ENCODE measurements at regions not wholly inside any gene's neighbourhood (a gene's known extent, or its start where the extent isn't known, plus 50 kb on each side); places are given as distances from the start of the nearest gene placed in this dataset.

DNA sequence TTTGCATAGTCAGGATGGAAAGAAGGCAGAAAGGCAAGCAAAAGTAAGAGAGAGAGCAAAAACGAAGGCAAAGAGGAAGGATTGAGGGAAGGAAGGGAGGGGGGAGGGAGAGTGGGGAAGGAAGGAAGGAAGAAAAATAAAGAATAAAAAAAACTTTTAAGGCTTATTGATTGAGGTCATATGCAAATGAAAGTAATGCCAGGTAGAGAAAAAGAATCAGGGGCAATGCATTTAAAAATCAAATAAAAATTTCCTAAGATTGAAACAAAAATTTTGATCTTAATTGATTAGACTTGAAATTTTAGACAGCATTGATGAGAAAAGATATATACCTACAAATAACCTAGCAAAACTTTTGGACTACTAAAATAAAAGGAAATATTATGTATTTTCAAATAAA, 153.9 kb upstream of the KIF2B start:
- 65 to 66% methylated on average over 1 of the region's 1 CpG for WGBS, 2 donors
- Histone ChIP-seq H3K4me3 (replicated peaks in 1 of 3) (no peak overlapping the region), H3K36me3 (no peaks in the 10 kb centered on the region), H3K27me3 (no peaks in the 10 kb centered on the region), H3K4me1 (no peaks in the 10 kb centered on the region), H3K9me3 (no peaks in the 10 kb centered on the region), H3K27ac (no peak overlapping the region)
- TF ChIP-seq POLR2A (IDR thresholded peaks at IDR 0.05) = no peak
- TF ChIP-seq, protein P1, sequence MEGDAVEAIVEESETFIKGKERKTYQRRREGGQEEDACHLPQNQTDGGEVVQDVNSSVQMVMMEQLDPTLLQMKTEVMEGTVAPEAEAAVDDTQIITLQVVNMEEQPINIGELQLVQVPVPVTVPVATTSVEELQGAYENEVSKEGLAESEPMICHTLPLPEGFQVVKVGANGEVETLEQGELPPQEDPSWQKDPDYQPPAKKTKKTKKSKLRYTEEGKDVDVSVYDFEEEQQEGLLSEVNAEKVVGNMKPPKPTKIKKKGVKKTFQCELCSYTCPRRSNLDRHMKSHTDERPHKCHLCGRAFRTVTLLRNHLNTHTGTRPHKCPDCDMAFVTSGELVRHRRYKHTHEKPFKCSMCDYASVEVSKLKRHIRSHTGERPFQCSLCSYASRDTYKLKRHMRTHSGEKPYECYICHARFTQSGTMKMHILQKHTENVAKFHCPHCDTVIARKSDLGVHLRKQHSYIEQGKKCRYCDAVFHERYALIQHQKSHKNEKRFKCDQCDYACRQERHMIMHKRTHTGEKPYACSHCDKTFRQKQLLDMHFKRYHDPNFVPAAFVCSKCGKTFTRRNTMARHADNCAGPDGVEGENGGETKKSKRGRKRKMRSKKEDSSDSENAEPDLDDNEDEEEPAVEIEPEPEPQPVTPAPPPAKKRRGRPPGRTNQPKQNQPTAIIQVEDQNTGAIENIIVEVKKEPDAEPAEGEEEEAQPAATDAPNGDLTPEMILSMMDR (IDR thresholded peaks at IDR 0.05) = no peak
- no peak for DNase-seq
- intact Hi-C loops (cut with DNase I) = no loop called here

DNA sequence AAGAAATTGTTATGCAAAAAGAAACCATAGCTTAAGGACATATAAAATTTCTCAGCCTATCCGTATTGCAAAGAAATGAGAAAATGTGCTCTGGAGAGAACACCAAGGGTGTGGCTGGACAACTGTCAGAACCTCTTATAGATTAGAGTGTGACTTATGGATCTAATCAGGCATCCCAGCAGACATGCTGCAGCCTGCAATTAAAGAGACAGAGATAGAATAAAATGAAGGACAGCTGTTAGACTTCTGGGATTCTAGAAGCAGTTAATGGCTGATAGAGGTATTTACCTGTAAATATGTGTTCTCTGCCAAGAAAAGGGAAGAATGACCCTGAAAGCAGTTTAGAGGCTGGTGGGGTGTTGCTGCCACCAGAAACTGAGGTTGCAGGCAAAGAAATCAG, 160.1 kb upstream of the KIF2B start:
- Histone ChIP-seq H3K4me1 (no peaks in the 10 kb centered on the region), H3K36me3 (no peaks in the 10 kb centered on the region), H3K4me3 (replicated peaks in 1 of 3) (no peak overlapping the region), H3K27me3 (no peaks in the 10 kb centered on the region), H3K27ac (no peak overlapping the region), H3K9me3 (no peaks in the 10 kb centered on the region)
- intact Hi-C loops (cut with DNase I) = no loop called here
- 70 to 84% methylated on average over 1 of the region's 1 CpG for WGBS, 2 donors
- no peak for DNase-seq
- no peak for TF ChIP-seq POLR2A (IDR thresholded peaks at IDR 0.05)
- TF ChIP-seq, protein P1 (IDR thresholded peaks at IDR 0.05) = no peak

GRCh38 chr17:53659181-53659580, 163.5 kb upstream of the KIF2B start:
- no peaks in the 10 kb centered on the region for H3K27me3 ChIP-seq
- DNase-seq = no peak
- no peaks in the 10 kb centered on the region for H3K4me1 ChIP-seq
- TF ChIP-seq, protein P1 (IDR thresholded peaks at IDR 0.05) = no peak
- no peak for TF ChIP-seq POLR2A (IDR thresholded peaks at IDR 0.05)
- no peaks in the 10 kb centered on the region for H3K36me3 ChIP-seq
- H3K27ac ChIP-seq = no peak overlapping the region
- 83 to 84% methylated on average over 1 of the region's 1 CpG for WGBS, 2 donors
- intact Hi-C loops (cut with DNase I) = no loop called here
- H3K9me3 ChIP-seq = no peaks in the 10 kb centered on the region
- no peak overlapping the region for H3K4me3 ChIP-seq (replicated peaks in 1 of 3)

DNA sequence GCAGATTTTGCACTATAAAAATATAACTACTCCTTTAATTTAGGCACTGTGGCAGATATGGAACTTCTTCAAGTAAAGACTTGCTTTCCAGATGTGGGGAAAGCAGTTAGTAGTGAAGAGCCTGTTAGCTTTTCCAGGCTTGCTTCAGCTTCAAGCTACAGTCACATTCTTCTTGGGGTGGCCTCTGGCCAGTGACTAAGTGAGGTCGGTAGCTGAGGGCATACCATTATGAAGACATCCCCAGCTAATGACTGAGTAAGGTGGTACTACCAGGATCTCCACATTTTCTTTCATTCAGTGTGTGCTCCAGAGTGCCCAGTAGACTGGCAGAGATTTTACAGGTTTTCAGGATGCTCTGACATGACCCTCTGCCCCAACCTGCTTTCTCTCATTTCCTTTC, 167.1 kb upstream of the KIF2B start:
- Histone ChIP-seq H3K27me3 (no peaks in the 10 kb centered on the region), H3K4me3 (replicated peaks in 1 of 3) (no peak overlapping the region), H3K9me3 (no peaks in the 10 kb centered on the region), H3K27ac (no peak overlapping the region), H3K36me3 (no peaks in the 10 kb centered on the region), H3K4me1 (no peaks in the 10 kb centered on the region)
- DNase-seq = no peak
- intact Hi-C loops (cut with DNase I) = no loop called here
- TF ChIP-seq POLR2A (IDR thresholded peaks at IDR 0.05) = no peak
- TF ChIP-seq, protein P1 (IDR thresholded peaks at IDR 0.05) = no peak
- WGBS, 2 donors = 69 to 76% methylated on average over 1 of the region's 1 CpG

- H3K4me1 ChIP-seq = no peaks in the 10 kb centered on the region
- H3K27me3 ChIP-seq = no peaks in the 10 kb centered on the region
- H3K36me3 ChIP-seq = no peaks in the 10 kb centered on the region
- no peak overlapping the region for H3K27ac ChIP-seq
- intact Hi-C loops (cut with DNase I) = no loop called here
- no peak for TF ChIP-seq POLR2A (IDR thresholded peaks at IDR 0.05)
- TF ChIP-seq, protein P1 (IDR thresholded peaks at IDR 0.05) = no peak
- no peak for DNase-seq
- no peaks in the 10 kb centered on the region for H3K9me3 ChIP-seq
- WGBS, 2 donors = 94 to 95% methylated on average over 1 of the region's 1 CpG
- H3K4me3 ChIP-seq (replicated peaks in 1 of 3) = no peak overlapping the region
Observed at GRCh38 chr17:53649201-53649600, 173.5 kb upstream of the KIF2B start.

Data from thyroid gland (tissue), 4 donors.